SH-SY5Y (cell line): ENCODE measurements at regions not wholly inside any gene's neighbourhood (a gene's known extent, or its start where the extent isn't known, plus 50 kb on each side); places are given as distances from the start of the nearest gene placed in this dataset.

ENCODE experiments used
- GATA2 ChIP-seq: IDR thresholded peaks from 2 replicates; pipeline ENCODE4 v1.6.1; 2011; ENCODE audit warnings: mild to moderate bottlenecking, low read depth, low read length
- GATA3 ChIP-seq: IDR thresholded peaks from 2 replicates; pipeline ENCODE4 v1.6.1; 2011; ENCODE audit warnings: low read depth, mild to moderate bottlenecking, low read length, moderate library complexity

DNA sequence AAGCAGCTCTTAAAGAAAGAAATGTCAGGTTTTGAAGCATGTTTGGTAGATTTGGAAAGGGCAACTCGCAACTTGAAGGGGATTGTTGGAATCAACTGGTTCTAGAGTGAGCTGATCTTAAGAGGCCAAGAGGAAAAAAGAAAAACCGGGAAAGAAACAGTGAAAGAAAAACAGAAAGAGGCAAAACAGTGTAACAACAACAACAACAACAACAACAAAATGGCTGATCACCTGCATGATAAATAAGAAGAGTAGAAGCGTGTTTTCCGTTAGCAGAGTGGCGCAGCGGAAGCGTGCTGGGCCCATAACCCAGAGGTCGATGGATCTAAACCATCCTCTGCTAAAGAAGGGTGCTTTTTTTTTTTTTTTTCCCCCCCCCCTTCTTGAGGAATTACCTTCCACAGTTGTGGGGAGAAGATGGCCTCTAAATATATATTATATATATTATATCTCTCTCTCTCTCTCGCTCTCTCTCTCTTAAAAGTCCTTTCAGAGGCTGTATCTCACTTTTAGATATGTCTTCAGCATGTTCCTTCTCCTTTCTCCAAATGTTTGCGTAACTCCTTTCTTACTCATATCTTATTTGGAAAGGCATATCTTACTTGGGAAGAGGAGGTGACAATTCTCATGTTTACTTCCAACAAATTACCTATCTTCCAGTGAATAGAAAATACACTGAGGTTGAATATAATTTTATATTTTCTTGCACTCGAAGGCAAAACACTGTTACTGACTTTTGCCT is 134.4 kb downstream of the OR2B2 start:
- TF ChIP-seq GATA2 (no peak), GATA3 (no peak)
